ENCODE measurements at regions not wholly inside any gene's neighbourhood (a gene's known extent, or its start where the extent isn't known, plus 50 kb on each side); places are given as distances from the start of the nearest gene placed in this dataset.

DNA sequence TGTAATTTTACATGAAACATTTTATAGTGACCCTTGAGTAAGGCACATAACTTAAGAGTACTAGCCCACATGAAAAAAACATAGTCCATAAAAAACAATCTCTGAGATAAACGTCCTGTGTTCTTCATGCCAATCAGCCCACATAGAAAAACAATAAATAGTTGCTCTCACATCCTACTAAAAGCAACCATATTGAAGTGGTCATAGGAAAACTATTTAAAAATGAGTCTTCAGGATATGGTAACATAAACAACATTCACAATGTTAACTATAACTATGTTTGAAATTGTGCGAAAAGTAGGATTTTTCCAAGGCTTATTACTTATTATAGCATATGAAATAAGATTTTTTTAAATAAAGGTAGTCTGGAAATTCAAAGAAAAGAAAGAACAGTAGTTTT is 77.1 kb upstream of the EPHA5 start:
- TF ChIP-seq, protein P1, sequence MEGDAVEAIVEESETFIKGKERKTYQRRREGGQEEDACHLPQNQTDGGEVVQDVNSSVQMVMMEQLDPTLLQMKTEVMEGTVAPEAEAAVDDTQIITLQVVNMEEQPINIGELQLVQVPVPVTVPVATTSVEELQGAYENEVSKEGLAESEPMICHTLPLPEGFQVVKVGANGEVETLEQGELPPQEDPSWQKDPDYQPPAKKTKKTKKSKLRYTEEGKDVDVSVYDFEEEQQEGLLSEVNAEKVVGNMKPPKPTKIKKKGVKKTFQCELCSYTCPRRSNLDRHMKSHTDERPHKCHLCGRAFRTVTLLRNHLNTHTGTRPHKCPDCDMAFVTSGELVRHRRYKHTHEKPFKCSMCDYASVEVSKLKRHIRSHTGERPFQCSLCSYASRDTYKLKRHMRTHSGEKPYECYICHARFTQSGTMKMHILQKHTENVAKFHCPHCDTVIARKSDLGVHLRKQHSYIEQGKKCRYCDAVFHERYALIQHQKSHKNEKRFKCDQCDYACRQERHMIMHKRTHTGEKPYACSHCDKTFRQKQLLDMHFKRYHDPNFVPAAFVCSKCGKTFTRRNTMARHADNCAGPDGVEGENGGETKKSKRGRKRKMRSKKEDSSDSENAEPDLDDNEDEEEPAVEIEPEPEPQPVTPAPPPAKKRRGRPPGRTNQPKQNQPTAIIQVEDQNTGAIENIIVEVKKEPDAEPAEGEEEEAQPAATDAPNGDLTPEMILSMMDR (IDR thresholded peaks at IDR 0.05) = no peak
- TF ChIP-seq POLR2A (IDR thresholded peaks at IDR 0.05) = no peak
